ENCODE measurements at regions not wholly inside any gene's neighbourhood (a gene's known extent, or its start where the extent isn't known, plus 50 kb on each side); places are given as distances from the start of the nearest gene placed in this dataset.

GRCh38 chr1:219806642-219807041 is 121.7 kb downstream of the SLC30A10 start:
- no peak for TF ChIP-seq CTCF (IDR thresholded peaks at IDR 0.05)
- no peak for TF ChIP-seq POLR2A (IDR thresholded peaks at IDR 0.05)

Data from lower leg skin (tissue), 3 donors.